H9 (cell line): ENCODE measurements at regions not wholly inside any gene's neighbourhood (a gene's known extent, or its start where the extent isn't known, plus 50 kb on each side); places are given as distances from the start of the nearest gene placed in this dataset.
A peak's percentile ranks its signal among the peaks of the same experiment; 100 is the strongest.

Experiments
- DNase-seq: peaks from one replicate; pipeline ENCODE4 v3.0.0-alpha.2; 2017
- H2AFZ ChIP-seq: one replicate; pipeline ENCODE4 v1.6.1; 2013; ENCODE audit warnings: mild to moderate bottlenecking, low read length, control low read depth, moderate library complexity
- H2AK5ac ChIP-seq: 2 replicates; pipeline ENCODE4 v1.6.1; 2013; ENCODE audit warnings: low read length, control low read depth, mixed read lengths; ENCODE audit not compliant: insufficient read length
- H2BK120ac ChIP-seq: one replicate; pipeline ENCODE4 v1.6.1; 2013; ENCODE audit warnings: low read depth, mild to moderate bottlenecking, low read length, control low read depth, inconsistent platforms; ENCODE audit not compliant: poor library complexity, severe bottlenecking
- H2BK12ac ChIP-seq: 2 replicates; pipeline ENCODE4 v1.6.1; 2013; ENCODE audit warnings: low read length, control low read depth, mixed read lengths, low read depth; ENCODE audit not compliant: insufficient read length
- H2BK15ac ChIP-seq: 2 replicates; pipeline ENCODE4 v1.6.1; 2013; ENCODE audit warnings: low read depth, low read length, control low read depth
- H2BK20ac ChIP-seq: one replicate; pipeline ENCODE4 v1.6.1; 2013; ENCODE audit warnings: low read depth, mild to moderate bottlenecking, low read length, control low read depth, inconsistent platforms; ENCODE audit not compliant: poor library complexity, severe bottlenecking
- H2BK5ac ChIP-seq: 2 replicates; pipeline ENCODE4 v1.6.1; 2013; ENCODE audit warnings: low read length, control low read depth, mixed read lengths; ENCODE audit not compliant: insufficient read length
- H3K14ac ChIP-seq: 2 replicates; pipeline ENCODE4 v1.6.1; 2013; ENCODE audit warnings: low read length, control low read depth; ENCODE audit not compliant: insufficient read depth
- H3K18ac ChIP-seq: 2 replicates; pipeline ENCODE4 v1.6.1; 2013; ENCODE audit warnings: low read depth, mild to moderate bottlenecking, mixed read lengths, low read length, control low read depth; ENCODE audit not compliant: insufficient read length
- H3K23ac ChIP-seq: 2 replicates; pipeline ENCODE4 v1.6.1; 2013; ENCODE audit warnings: low read length, control low read depth, mixed read lengths, low read depth; ENCODE audit not compliant: insufficient read length
- H3K23me2 ChIP-seq: 2 replicates; pipeline ENCODE4 v1.6.1; 2013; ENCODE audit warnings: low read depth, mild to moderate bottlenecking, mixed read lengths, low read length, control low read depth; ENCODE audit not compliant: insufficient read length, poor library complexity, severe bottlenecking
- H3K27ac ChIP-seq: 2 replicates; pipeline ENCODE4 v1.5.1; 2013; ENCODE audit warnings: low read length, control low read depth, mixed read lengths, low read depth; ENCODE audit not compliant: insufficient read length
- H3K27me3 ChIP-seq: 2 replicates; pipeline ENCODE4 v1.6.1; 2013; ENCODE audit warnings: low read length, control low read depth, inconsistent platforms; ENCODE audit not compliant: insufficient read depth
- H3K4ac ChIP-seq: 2 replicates; pipeline ENCODE4 v1.6.1; 2013; ENCODE audit warnings: low read depth, mild to moderate bottlenecking, control low read depth, inconsistent platforms, low read length, moderate library complexity
- H3K4me1 ChIP-seq: 2 replicates; pipeline ENCODE4 v1.6.1; 2013; ENCODE audit warnings: low read length, control low read depth, inconsistent platforms; ENCODE audit not compliant: insufficient read depth
- H3K4me2 ChIP-seq: 2 replicates; pipeline ENCODE4 v1.6.1; 2013; ENCODE audit warnings: low read length, control low read depth, mixed read lengths; ENCODE audit not compliant: insufficient read length, insufficient read depth
- H3K56ac ChIP-seq: 2 replicates; pipeline ENCODE4 v1.6.1; 2013; ENCODE audit warnings: low read depth, mild to moderate bottlenecking, mixed read lengths, low read length, control low read depth; ENCODE audit not compliant: insufficient read length
- H3K79me1 ChIP-seq: 2 replicates; pipeline ENCODE4 v1.6.1; 2013; ENCODE audit warnings: low read depth, mild to moderate bottlenecking, moderate library complexity, low read length, control low read depth, inconsistent platforms; ENCODE audit not compliant: insufficient read depth, poor library complexity, severe bottlenecking
- H3K79me2 ChIP-seq: 2 replicates; pipeline ENCODE4 v1.6.1; 2013; ENCODE audit warnings: low read length, control low read depth, inconsistent platforms; ENCODE audit not compliant: insufficient read depth
- H3K9ac ChIP-seq: 2 replicates; pipeline ENCODE4 v1.6.1; 2013; ENCODE audit warnings: low read length, control low read depth, mixed read lengths; ENCODE audit not compliant: insufficient read length; ENCODE audit errors: extremely low read depth
- H3K9me3 ChIP-seq: one replicate; pipeline ENCODE4 v1.6.1; 2013; ENCODE audit warnings: low read depth, low read length, inconsistent platforms; ENCODE audit not compliant: control insufficient read depth
- H3T11ph ChIP-seq: one replicate; pipeline ENCODE4 v1.6.1; 2013; ENCODE audit warnings: mild to moderate bottlenecking, low read length, control low read depth, inconsistent platforms
- H4K20me1 ChIP-seq: one replicate; pipeline ENCODE4 v1.6.1; 2013; ENCODE audit not compliant: control insufficient read depth, insufficient read length, insufficient read depth
- H4K5ac ChIP-seq: 2 replicates; pipeline ENCODE4 v1.6.1; 2013; ENCODE audit warnings: low read depth, mild to moderate bottlenecking, mixed read lengths, low read length, control low read depth; ENCODE audit not compliant: insufficient read length
- H4K8ac ChIP-seq: replicated peaks from 2 replicates; pipeline ENCODE4 v1.6.1; 2013; ENCODE audit warnings: low read length, control low read depth, mixed read lengths, low read depth; ENCODE audit not compliant: insufficient read length
- H4K91ac ChIP-seq: 2 replicates; pipeline ENCODE4 v1.6.1; 2013; ENCODE audit warnings: low read depth, mild to moderate bottlenecking, moderate library complexity, mixed read lengths, low read length, control low read depth; ENCODE audit not compliant: insufficient read length
- H3K27ac Mint-ChIP-seq, 3 experiments: 2 replicates in 2 of 3; 3 replicates in 1 of 3; pipeline ENCODE4 v1.8.0; 2020 to 2021; ENCODE audit warnings: mixed read lengths in 3 of 3, mild to moderate bottlenecking in 1 of 3, moderate library complexity in 1 of 3
- H3K27me3 Mint-ChIP-seq: 2 replicates; pipeline ENCODE4 v1.8.0; 2021; ENCODE audit warnings: low read depth, mild to moderate bottlenecking, moderate library complexity, mixed read lengths
- H3K36me3 Mint-ChIP-seq, 3 experiments: 2 replicates in 2 of 3; 3 replicates in 1 of 3; pipeline ENCODE4 v1.8.0; 2020 to 2021; ENCODE audit warnings: low read depth in 3 of 3, mixed read lengths in 3 of 3; ENCODE audit not compliant: insufficient read depth in 1 of 3
- H3K4me1 Mint-ChIP-seq, 2 experiments: 2 replicates each; pipeline ENCODE4 v1.8.0; 2020; ENCODE audit warnings: mixed read lengths in 2 of 2
- H3K4me3 Mint-ChIP-seq, 2 experiments: 2 replicates in 1 of 2; 3 replicates in 1 of 2; pipeline ENCODE4 v1.8.0; 2020 to 2021; ENCODE audit warnings: mild to moderate bottlenecking in 2 of 2, mixed read lengths in 2 of 2, moderate library complexity in 1 of 2
- H3K9me3 Mint-ChIP-seq, 2 experiments: 2 replicates in 1 of 2; 3 replicates in 1 of 2; pipeline ENCODE4 v1.8.0; 2020; ENCODE audit warnings: mild to moderate bottlenecking in 2 of 2, mixed read lengths in 2 of 2, moderate library complexity in 1 of 2
- WGBS: extraction: QIAGEN DNeasy Blood & Tissue Kit; methylation state at CpG from one replicate; pipeline ENCODE4 v1.1.7; 2013; ENCODE audit warnings: missing lambda C conversion rate, low lambda C conversion rate, mixed read lengths; ENCODE audit not compliant: insufficient read length; ENCODE audit errors: extremely low coverage; 5-methylcytosine and 5-hydroxymethylcytosine counted together
- TF ChIP-seq, protein P1 (sequence below): fragments of 200-600 bp; sonication (generic); conservative IDR thresholded peaks from 3 replicates; pipeline ENCODE4 v1.8.0; 2021; ENCODE audit warnings: antibody characterized with exemption, mild to moderate bottlenecking

DNA sequence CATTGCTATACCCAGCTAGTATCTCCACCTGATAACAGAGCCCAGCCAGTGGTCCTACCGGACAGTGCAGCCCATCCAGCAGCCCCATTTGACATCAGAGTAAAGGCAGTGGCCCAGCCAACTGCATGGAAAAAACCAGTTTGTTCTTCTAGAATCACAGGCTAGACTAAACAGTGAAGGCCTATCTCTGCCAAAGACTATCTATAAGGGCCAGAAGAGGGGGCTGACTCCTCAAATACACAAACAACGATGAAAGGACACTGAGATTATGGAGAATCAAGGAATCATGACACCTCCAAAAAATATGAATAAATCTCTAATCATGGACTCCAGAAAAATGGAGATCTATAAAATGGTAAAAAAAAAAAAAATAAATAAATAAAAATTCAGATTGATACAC lies 546.4 kb upstream of the HTR2C start:
- Histone ChIP-seq H3K14ac (no peak overlapping the region), H2AK5ac (peak overlapping the region; percentile 84), H3K9me3 (no peaks in the 10 kb centered on the region), H3K79me1 (no peaks in the 10 kb centered on the region), H3K4me1 (peaks cover 6% of the 10 kb centered on the region; the same call in 1 of the 2 replicates), H3K27ac (peak overlapping the region; percentile 92), H2BK20ac (no peak overlapping the region), H2BK5ac (peak overlapping the region; percentile 58), H3K27me3 (no peaks in the 10 kb centered on the region), H2BK120ac (no peak overlapping the region), H2BK15ac (0 out of 2 replicates have a peak overlapping the region, but pooled peaks have one; percentile 72), H3K18ac (peak overlapping the region; percentile 59), H4K8ac (no peak overlapping the region), H2AFZ (no peak overlapping the region), H3K9ac (no peak overlapping the region), H3K23me2 (no peaks in the 10 kb centered on the region), H4K20me1 (no peaks in the 10 kb centered on the region), H3K4me2 (no peak overlapping the region), H3K23ac (no peak overlapping the region), H3K56ac (no peak overlapping the region), H3K4ac (peak overlapping the region; percentile 6; the same call in 1 of the 2 replicates), H4K91ac (peak overlapping the region; percentile 74), H3K79me2 (peaks cover 6% of the 10 kb centered on the region; the same call in 1 of the 2 replicates), H3T11ph (no peak overlapping the region), H4K5ac (peak overlapping the region; percentile 22), H2BK12ac (peak overlapping the region; percentile 79)
- H3K27me3 Mint-ChIP-seq, result peaks cover 6% of the 10 kb centered on the region; the same call in 1 of the 2 replicates
- H3K27ac Mint-ChIP-seq, result peak overlapping the region in 1 of 3 experiments; percentile 99; a peak in 5 of 7 replicates
- H3K9me3 Mint-ChIP-seq, result peaks cover 19% of the 10 kb centered on the region in 2 experiments; a peak in 4 of 5 replicates
- H3K36me3 Mint-ChIP-seq, result peaks cover 8 to 27% (median 21%) of the 10 kb centered on the region in 3 experiments
- no peak for DNase-seq
- H3K4me3 Mint-ChIP-seq, result no peak overlapping the region
- no CpG with 5 or more reads among the region's 2 CpGs for WGBS
- peaks cover 56% of the 10 kb centered on the region in 2 experiments for H3K4me1 Mint-ChIP-seq
- TF ChIP-seq, protein P1, sequence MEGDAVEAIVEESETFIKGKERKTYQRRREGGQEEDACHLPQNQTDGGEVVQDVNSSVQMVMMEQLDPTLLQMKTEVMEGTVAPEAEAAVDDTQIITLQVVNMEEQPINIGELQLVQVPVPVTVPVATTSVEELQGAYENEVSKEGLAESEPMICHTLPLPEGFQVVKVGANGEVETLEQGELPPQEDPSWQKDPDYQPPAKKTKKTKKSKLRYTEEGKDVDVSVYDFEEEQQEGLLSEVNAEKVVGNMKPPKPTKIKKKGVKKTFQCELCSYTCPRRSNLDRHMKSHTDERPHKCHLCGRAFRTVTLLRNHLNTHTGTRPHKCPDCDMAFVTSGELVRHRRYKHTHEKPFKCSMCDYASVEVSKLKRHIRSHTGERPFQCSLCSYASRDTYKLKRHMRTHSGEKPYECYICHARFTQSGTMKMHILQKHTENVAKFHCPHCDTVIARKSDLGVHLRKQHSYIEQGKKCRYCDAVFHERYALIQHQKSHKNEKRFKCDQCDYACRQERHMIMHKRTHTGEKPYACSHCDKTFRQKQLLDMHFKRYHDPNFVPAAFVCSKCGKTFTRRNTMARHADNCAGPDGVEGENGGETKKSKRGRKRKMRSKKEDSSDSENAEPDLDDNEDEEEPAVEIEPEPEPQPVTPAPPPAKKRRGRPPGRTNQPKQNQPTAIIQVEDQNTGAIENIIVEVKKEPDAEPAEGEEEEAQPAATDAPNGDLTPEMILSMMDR, result peak; percentile 37; the same call in 2 of the 3 replicates
